ENCODE measurements at regions not wholly inside any gene's neighbourhood (a gene's known extent, or its start where the extent isn't known, plus 50 kb on each side); places are given as distances from the start of the nearest gene placed in this dataset.
"Not testable (repeated sequence)": the region's sequence is repeated elsewhere in the genome, so short reads cannot be mapped to it uniquely, and the experiment has no call there.

DNA sequence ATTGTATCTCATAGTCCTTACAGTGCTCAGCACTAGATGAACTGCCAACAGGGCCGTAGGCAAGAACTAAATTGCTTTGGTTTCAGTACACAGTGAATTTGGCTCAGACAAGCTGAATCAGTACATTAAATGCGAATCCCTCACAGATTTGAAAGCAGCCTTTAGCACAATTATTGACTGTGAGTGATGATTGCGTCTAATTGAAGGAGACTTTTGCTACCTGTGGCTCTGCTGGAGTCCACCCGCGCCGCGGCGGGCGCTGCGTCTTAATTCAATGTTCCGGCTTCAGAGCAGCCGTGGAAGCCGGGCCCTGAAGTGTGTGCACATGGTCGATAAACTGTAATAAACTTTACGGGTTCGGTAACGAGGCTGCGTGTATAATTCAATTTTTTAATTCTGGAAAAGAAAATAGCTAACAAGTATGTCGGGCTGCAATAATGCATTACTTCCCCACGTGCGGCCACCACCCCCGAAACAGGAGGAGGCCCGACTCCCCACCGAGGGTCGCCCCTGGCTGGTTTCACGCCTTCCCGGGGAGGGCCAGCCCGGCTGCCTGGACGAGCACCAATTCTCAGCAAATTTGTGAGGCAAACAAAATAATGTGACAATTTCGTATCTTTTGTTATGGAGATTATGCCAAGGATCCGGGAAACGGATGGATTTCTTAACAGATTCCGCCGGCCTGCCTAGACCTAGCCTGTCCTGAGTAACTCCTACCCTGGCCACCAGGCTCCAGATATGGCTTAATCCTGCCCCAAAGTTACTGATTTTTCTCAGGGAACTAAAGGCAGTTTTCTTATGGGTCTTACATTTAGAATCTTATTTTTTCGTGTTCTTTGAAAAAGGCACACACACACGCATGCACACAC, 269.4 kb upstream of the IRX1 start:
- TF ChIP-seq, protein P1, sequence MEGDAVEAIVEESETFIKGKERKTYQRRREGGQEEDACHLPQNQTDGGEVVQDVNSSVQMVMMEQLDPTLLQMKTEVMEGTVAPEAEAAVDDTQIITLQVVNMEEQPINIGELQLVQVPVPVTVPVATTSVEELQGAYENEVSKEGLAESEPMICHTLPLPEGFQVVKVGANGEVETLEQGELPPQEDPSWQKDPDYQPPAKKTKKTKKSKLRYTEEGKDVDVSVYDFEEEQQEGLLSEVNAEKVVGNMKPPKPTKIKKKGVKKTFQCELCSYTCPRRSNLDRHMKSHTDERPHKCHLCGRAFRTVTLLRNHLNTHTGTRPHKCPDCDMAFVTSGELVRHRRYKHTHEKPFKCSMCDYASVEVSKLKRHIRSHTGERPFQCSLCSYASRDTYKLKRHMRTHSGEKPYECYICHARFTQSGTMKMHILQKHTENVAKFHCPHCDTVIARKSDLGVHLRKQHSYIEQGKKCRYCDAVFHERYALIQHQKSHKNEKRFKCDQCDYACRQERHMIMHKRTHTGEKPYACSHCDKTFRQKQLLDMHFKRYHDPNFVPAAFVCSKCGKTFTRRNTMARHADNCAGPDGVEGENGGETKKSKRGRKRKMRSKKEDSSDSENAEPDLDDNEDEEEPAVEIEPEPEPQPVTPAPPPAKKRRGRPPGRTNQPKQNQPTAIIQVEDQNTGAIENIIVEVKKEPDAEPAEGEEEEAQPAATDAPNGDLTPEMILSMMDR (IDR thresholded peaks at IDR 0.05): no peak
- WGBS, 2 donors: 64 to 70% methylated on average over 36 of the region's 36 CpGs
- Histone ChIP-seq H3K27ac (no peak overlapping the region), H3K36me3 (no peaks in the 10 kb centered on the region), H3K27me3 (no peaks in the 10 kb centered on the region), H3K4me1 (no peaks in the 10 kb centered on the region), H3K4me3 (no peak overlapping the region), H3K9me3 (no peaks in the 10 kb centered on the region)
- DNase-seq (no peak), FAIRE-seq (no peak), ATAC-seq (no peak)
- intact Hi-C loops (cut with DNase I): no loop called here

DNA sequence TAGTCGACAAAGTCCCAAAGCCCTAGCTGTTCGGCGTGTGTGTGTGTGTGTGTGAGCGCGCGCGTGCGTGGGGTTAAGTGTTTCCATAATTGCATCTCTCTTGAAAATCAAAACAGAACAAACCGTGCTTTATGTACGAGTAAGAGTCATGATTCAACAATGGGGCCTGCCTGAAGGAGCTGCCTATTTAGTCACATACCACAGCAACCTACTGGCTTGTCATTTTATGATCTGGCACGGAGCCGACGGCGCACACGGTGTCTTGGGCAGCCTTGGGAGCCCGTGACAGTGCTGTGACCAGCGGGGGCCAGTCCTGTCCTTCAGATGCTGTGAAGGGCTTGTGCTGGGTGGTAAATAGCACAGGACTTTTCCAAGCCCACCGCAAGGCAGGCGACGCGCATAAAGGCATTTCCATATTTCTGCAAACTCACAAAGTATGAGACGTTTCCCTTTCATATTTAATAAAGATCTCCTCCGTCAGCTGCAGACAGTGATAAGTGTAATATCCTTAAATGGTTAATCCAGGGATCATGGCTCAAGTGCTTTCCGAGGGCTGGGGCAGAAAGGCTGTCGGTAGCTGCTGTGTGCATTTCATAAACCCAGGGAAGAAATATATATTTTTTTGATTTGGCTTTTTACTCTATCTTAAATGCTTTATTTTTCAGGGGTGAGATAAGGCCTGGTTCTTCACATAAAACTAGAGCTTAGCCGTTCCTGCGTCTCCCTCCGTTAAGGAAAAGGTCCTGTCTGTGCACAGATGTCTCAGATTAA, 270.2 kb upstream of the IRX1 start:
- TF ChIP-seq, protein P1 (IDR thresholded peaks at IDR 0.05): no peak
- Histone ChIP-seq H3K27me3 (no peaks in the 10 kb centered on the region), H3K4me3 (no peak overlapping the region), H3K4me1 (no peaks in the 10 kb centered on the region), H3K27ac (no peak overlapping the region), H3K9me3 (no peaks in the 10 kb centered on the region), H3K36me3 (no peaks in the 10 kb centered on the region)
- DNase-seq (no peak), ATAC-seq (no peak), FAIRE-seq (no peak)
- 59 to 64% methylated on average over 28 of the region's 28 CpGs for WGBS, 2 donors
- intact Hi-C loops (cut with DNase I): no loop called here

DNA sequence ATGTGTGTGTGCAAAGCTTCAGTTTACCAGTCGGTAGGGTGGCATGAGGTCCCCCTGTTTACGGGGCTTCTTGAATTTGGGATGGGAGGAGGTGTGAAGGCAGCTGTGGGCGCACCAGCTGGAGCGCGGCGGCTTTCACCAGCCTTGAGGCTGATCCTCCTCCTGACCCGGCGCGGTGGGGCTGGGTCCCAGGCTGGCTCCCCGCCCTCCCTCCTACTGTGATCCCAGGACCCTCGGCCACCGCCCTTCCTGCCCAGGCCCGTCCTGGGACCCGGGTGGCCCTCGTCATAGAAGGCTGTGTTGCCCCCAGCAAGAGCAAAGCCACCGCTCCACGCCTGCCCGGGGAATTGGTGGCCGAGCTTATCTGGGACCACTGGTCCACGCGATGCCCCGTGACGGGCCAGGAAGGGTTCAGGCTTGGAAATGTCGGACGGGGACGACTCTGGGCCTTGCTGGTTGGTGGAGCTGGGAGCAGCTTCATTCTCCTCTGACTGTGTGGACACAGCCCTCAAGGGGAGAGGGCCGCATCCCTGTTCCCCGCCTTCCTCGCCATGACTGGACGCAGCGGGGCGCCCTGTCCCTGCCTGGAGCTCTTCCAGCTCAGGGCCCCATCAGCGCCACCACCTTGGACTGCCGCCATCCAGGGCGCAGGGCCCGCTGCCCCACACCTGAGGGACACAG, 271.1 kb upstream of the IRX1 start:
- no peak for FAIRE-seq
- peak in 1 of 6 donors; percentile 69 for DNase-seq
- H3K4me3 ChIP-seq: no peak overlapping the region
- H3K36me3 ChIP-seq: no peaks in the 10 kb centered on the region
- H3K4me1 ChIP-seq: no peaks in the 10 kb centered on the region
- WGBS, 2 donors: 85 to 86% methylated on average over 31 to 36 of the region's 36 CpGs
- no peak for ATAC-seq
- H3K9me3 ChIP-seq: no peaks in the 10 kb centered on the region
- TF ChIP-seq, protein P1 (IDR thresholded peaks at IDR 0.05): no peak
- H3K27me3 ChIP-seq: no peaks in the 10 kb centered on the region
- intact Hi-C loops (cut with DNase I): no loop called here
- no peak overlapping the region for H3K27ac ChIP-seq

DNA sequence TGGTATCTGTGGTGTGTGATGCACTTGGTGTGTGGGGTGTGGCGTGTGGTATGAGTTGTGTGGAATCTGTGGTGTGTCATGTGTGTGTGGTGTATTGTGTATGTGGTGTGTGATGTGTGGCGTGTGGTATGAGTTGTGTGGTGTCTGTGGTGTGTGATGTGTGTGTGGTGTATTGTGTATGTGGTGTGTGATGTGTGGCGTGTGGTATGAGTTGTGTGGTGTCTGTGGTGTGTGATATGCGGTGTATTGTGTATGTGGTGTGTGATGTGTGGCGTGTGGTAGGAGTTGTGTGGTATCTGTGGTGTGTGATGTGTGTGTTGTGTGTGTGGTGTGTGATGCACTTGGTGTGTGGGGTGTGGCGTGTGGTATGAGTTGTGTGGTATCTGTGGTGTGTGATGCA, 271.7 kb upstream of the IRX1 start:
- DNase-seq; intact Hi-C loops (cut with DNase I); H3K36me3 ChIP-seq; H3K27me3 ChIP-seq; ATAC-seq; FAIRE-seq; H3K4me3 ChIP-seq; H3K4me1 ChIP-seq; H3K27ac ChIP-seq; H3K9me3 ChIP-seq: not testable (repeated sequence)
- 83 to 89% methylated on average over 5 to 6 of the region's 6 CpGs for WGBS, 2 donors

DNA sequence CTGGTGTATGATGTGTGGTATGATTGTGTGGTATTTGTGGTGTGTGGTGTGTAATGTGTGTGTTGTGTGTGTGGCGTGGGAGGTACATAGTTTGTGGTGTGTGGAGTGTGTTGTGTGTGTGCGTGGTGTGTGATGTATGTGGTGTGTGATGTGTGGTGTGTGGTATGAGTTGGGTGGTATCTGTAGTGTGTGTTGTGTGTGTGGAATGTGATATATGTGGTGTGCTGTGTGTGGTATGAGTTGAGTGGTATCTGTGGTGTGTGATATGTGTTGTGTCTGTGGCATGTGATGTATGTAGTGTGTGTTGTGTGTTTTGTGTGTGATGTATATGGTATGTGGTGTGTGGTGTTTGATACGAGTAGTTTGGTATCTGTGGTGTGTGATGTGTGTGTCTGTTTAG, 272.5 kb upstream of the IRX1 start:
- Histone ChIP-seq H3K4me3 (no peak overlapping the region), H3K36me3 (no peaks in the 10 kb centered on the region), H3K4me1 (no peaks in the 10 kb centered on the region), H3K27ac (no peak overlapping the region), H3K9me3 (no peaks in the 10 kb centered on the region), H3K27me3 (no peaks in the 10 kb centered on the region)
- WGBS, 2 donors: 74 to 87% methylated on average over 3 of the region's 3 CpGs
- FAIRE-seq (no peak), DNase-seq (no peak), ATAC-seq (no peak)
- TF ChIP-seq, protein P1 (IDR thresholded peaks at IDR 0.05): no peak
- intact Hi-C loops (cut with DNase I): no loop called here

Measured in pancreas (tissue), 10 donors.